T-helper 2 cell treated with Interferon-gamma antibody and Interleukin-4, amounts not matched to agents 5 μg/mL and 100 μg/mL, for 36 hours (primary cell): ENCODE measurements at regions not wholly inside any gene's neighbourhood (a gene's known extent, or its start where the extent isn't known, plus 50 kb on each side); places are given as distances from the start of the nearest gene placed in this dataset.

ENCODE experiments used
- DNase-seq: peaks from one replicate; pipeline ENCODE4 v3.0.0; 2021; ENCODE audit warnings: low spot score
- H3K27ac Mint-ChIP-seq: one replicate; pipeline ENCODE4 v1.8.0; 2021; ENCODE audit warnings: mild to moderate bottlenecking, mixed read lengths
- H3K27me3 Mint-ChIP-seq: one replicate; pipeline ENCODE4 v1.8.0; 2021; ENCODE audit warnings: low read depth, mixed read lengths
- H3K36me3 Mint-ChIP-seq: one replicate; pipeline ENCODE4 v1.8.0; 2021; ENCODE audit warnings: low read depth, mixed read lengths
- H3K4me1 Mint-ChIP-seq: one replicate; pipeline ENCODE4 v1.8.0; 2021; ENCODE audit warnings: low read depth, mixed read lengths
- H3K4me3 Mint-ChIP-seq: one replicate; pipeline ENCODE4 v1.8.0; 2022; ENCODE audit warnings: mild to moderate bottlenecking, moderate library complexity, mixed read lengths
- H3K9me3 Mint-ChIP-seq: one replicate; pipeline ENCODE4 v1.8.0; 2021; ENCODE audit warnings: mixed read lengths

GRCh38 chr6:146904596-146904995 is 299.6 kb upstream of the STXBP5 start:
- no peak overlapping the region for H3K27ac Mint-ChIP-seq
- no peak for DNase-seq
- H3K4me3 Mint-ChIP-seq: no peak overlapping the region
- no peaks in the 10 kb centered on the region for H3K27me3 Mint-ChIP-seq
- H3K4me1 Mint-ChIP-seq: no peaks in the 10 kb centered on the region
- H3K36me3 Mint-ChIP-seq: no peaks in the 10 kb centered on the region
- H3K9me3 Mint-ChIP-seq: no peaks in the 10 kb centered on the region

DNA sequence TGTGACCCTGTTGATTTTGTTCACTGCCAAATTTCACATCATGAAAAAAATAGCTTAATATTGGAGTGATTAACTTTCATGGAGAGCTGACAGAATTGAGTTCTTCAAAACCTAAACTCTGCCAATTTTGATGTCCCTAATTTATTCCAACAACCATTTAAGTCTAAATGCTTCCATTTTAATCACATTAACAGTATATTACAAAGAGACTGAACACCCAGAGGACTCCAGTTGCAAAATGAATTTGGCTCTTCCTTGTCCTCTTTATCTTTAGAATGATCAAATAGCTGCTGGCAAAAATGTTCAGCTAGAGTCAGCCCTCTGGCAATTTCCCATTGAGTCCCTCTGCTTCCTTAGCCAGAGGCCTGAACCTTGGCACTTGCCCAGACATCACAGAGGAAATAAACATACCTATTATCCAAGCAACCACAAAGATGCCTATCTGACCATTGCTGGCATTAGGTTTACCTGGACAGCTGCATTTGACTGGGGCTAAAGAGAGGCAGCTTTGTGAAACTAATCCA is 299.0 kb upstream of the STXBP5 start:
- no peak for DNase-seq
- no peaks in the 10 kb centered on the region for H3K9me3 Mint-ChIP-seq
- H3K27ac Mint-ChIP-seq: no peak overlapping the region
- H3K36me3 Mint-ChIP-seq: no peaks in the 10 kb centered on the region
- H3K27me3 Mint-ChIP-seq: no peaks in the 10 kb centered on the region
- H3K4me3 Mint-ChIP-seq: no peak overlapping the region
- H3K4me1 Mint-ChIP-seq: no peaks in the 10 kb centered on the region

DNA sequence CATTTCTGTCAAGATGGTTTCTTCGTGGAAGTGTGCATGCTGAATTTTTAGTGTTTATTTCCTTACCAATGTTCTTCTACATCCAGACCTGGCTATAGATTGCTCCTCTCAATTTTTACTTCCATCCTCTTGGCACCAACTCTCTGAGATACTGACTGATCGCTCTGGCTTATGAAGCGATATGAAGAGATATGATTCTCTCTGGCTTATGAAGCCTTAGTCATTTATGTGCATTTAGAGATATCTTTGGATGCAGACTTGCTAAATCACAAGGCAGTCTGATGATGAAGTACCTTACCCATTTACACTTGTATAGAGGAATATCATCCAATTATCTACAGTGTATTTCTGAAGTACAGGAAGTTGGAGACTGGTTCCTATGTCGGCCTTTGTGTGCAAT is 295.4 kb upstream of the STXBP5 start:
- H3K4me1 Mint-ChIP-seq: peaks cover under 1% of the 10 kb centered on the region
- no peak for DNase-seq
- H3K9me3 Mint-ChIP-seq: no peaks in the 10 kb centered on the region
- H3K4me3 Mint-ChIP-seq: no peak overlapping the region
- H3K27me3 Mint-ChIP-seq: no peaks in the 10 kb centered on the region
- no peaks in the 10 kb centered on the region for H3K36me3 Mint-ChIP-seq
- H3K27ac Mint-ChIP-seq: no peak overlapping the region

DNA sequence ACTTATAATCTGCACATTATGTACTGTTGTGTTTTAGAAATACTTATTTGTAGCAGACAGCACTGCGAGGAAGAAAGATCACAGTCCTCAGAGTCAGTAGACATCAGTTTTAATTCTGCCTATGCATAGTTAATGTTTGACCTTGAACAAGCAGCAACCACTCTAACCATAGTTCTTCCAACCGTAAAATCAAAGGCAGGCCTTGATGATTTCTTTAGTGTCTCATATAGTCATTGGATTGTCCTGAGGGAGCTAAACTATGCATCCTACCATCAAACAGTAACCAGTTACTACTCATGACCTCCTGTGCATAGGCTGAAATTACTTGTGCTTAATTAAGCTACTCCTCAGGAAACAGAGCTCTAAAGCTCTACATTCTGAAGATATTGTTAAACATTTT is 294.8 kb upstream of the STXBP5 start:
- DNase-seq: no peak
- H3K4me3 Mint-ChIP-seq: no peak overlapping the region
- no peak overlapping the region for H3K27ac Mint-ChIP-seq
- H3K9me3 Mint-ChIP-seq: no peaks in the 10 kb centered on the region
- peaks cover 4% of the 10 kb centered on the region for H3K4me1 Mint-ChIP-seq
- H3K27me3 Mint-ChIP-seq: no peaks in the 10 kb centered on the region
- H3K36me3 Mint-ChIP-seq: no peaks in the 10 kb centered on the region

DNA sequence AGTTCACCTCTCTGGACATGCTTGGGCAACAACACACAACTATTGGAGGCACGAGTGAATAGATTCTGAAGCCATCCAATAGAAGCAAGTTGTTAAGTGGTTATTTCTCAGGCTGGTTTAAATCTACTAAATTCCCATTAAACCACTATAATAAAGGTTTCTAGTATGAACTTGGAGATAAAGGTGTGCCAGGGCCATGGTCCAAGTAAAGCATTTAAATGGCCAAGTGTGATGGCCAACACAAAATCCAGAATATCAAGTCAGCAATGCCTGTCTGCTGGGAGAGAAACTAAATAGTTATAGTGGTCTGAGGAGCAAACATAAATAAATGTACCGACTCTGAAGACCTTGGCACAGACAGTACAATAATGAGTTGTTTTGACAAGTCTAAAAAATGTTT is 294.3 kb upstream of the STXBP5 start:
- H3K27me3 Mint-ChIP-seq: no peaks in the 10 kb centered on the region
- H3K27ac Mint-ChIP-seq: no peak overlapping the region
- no peaks in the 10 kb centered on the region for H3K9me3 Mint-ChIP-seq
- DNase-seq: no peak
- H3K4me1 Mint-ChIP-seq: peaks cover 4% of the 10 kb centered on the region
- no peak overlapping the region for H3K4me3 Mint-ChIP-seq
- no peaks in the 10 kb centered on the region for H3K36me3 Mint-ChIP-seq

- H3K27me3 Mint-ChIP-seq: no peaks in the 10 kb centered on the region
- no peaks in the 10 kb centered on the region for H3K36me3 Mint-ChIP-seq
- no peak overlapping the region for H3K4me3 Mint-ChIP-seq
- no peak overlapping the region for H3K27ac Mint-ChIP-seq
- H3K4me1 Mint-ChIP-seq: peaks cover 4% of the 10 kb centered on the region
- no peak for DNase-seq
- no peaks in the 10 kb centered on the region for H3K9me3 Mint-ChIP-seq
Measured at GRCh38 chr6:146910611-146911010, 293.6 kb upstream of the STXBP5 start.

DNA sequence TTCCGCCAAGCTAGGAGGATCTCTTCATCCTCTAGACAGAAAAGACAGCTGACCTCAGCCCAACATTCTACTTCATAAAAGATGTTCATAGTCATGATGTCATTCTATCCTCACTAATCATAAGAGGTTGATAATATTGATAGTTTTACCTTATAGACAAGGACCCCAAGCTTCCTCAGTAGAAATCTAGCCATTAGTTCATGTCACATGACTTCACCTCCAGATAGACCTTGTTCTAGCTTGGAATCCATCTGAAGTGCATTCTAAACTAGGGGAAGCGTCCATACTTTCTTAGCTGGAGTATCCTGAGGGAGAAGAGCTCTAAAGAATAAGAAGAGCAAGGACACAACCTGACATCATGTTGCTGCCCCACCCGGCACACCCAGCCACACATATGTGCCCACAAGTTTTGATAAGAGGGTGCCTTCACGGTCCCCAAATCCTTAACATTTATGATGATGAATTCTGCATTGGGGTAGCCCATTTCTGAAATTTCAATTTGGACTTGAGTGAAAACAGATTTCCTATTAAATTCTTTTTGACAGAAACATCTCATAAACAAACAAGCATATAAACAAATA is 292.5 kb upstream of the STXBP5 start:
- no peak for DNase-seq
- Mint-ChIP-seq H3K27ac (no peak overlapping the region), H3K4me1 (peaks cover 4% of the 10 kb centered on the region), H3K27me3 (no peaks in the 10 kb centered on the region), H3K36me3 (no peaks in the 10 kb centered on the region), H3K4me3 (no peak overlapping the region), H3K9me3 (no peaks in the 10 kb centered on the region)

DNA sequence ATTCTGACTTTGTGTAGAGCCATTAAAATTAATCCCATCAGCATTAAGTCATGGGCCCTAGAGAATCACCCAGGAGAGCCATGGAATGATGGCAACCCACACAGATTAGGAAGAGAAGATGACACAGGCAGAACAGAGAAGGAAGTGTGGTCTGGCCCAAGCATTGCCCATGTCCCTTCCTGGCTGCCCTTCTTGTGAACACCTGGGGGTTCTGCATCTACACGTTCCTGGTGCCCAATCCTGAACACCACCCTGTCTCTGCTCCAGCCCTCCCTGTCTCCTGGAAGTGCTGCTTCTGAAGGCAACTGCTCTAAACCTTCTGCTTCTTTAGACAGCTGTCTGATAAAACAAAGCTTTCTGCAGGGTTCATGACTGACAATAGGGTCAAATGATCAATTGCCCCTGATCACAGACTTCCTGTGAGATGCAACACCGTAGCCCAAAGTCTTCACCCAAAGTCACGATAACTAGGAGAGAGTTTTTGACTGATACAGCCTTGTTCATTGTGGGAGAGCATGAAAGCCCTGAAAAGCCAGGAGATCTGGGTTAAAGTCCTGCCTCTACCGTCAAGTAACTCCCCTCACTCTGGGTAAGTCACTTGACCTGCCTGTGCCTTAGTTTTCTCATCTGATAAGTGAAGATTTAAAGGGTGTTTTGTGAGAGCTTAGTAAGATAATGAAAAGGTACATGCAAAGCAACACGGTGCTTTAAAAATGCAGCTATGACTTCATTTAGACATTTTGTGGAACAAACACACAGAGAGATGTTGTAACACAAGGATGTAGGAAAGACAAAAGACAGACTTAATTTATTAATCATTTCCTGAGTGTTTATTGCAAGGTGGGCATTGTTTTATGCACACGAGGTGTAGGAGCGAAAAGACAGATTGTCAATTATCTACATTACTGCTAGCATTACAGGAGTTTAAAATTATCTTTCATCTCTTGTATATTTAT is 291.2 kb upstream of the STXBP5 start:
- no peak for DNase-seq
- H3K4me1 Mint-ChIP-seq: peaks cover 4% of the 10 kb centered on the region

DNA sequence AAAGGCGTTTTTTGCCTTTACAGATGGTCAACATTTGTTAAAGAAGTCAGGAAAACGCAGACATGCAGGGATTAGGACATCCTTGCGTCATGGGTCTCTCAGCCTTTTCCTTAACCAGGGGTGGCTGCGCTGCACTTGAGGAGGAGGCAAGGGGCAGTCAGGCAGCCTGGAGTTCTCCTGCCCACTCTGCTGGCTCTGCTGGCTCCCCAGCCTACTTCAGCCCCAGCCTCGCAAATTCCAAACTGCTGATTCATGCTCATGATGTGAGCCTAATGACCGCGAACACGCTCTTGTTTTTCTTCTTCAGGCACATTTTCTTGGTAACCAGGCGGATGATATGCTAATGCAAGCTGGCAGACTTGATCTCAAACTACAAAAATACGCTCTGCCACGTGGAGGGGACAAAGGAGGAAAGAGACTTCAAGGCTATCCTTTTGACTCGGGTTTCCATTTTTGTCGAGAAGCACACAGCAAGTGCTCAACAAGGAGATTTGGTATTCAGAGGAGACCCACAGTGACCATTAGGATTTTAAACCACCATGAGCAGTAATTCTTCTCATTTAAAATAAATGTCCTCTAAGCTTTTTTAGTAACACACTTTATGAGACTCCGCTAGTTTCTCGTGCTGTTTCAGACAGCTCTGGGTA is 290.3 kb upstream of the STXBP5 start:
- no peaks in the 10 kb centered on the region for H3K27me3 Mint-ChIP-seq
- H3K27ac Mint-ChIP-seq: no peak overlapping the region
- H3K9me3 Mint-ChIP-seq: no peaks in the 10 kb centered on the region
- peak overlapping the region; percentile 9 for H3K4me3 Mint-ChIP-seq
- H3K36me3 Mint-ChIP-seq: no peaks in the 10 kb centered on the region
- H3K4me1 Mint-ChIP-seq: peaks cover 4% of the 10 kb centered on the region
- DNase-seq: peak; percentile 16

More for the DNA sequence above, 291.2 kb upstream of the STXBP5 start:
- Mint-ChIP-seq H3K9me3 (no peaks in the 10 kb centered on the region), H3K27ac (no peak overlapping the region), H3K4me3 (no peak overlapping the region), H3K27me3 (no peaks in the 10 kb centered on the region), H3K36me3 (no peaks in the 10 kb centered on the region)

- Mint-ChIP-seq H3K9me3 (no peaks in the 10 kb centered on the region), H3K36me3 (no peaks in the 10 kb centered on the region), H3K4me3 (no peak overlapping the region), H3K4me1 (peaks cover 4% of the 10 kb centered on the region), H3K27me3 (no peaks in the 10 kb centered on the region), H3K27ac (no peak overlapping the region)
- no peak for DNase-seq
Measured at GRCh38 chr6:146914489-146915483, 289.4 kb upstream of the STXBP5 start.

DNA sequence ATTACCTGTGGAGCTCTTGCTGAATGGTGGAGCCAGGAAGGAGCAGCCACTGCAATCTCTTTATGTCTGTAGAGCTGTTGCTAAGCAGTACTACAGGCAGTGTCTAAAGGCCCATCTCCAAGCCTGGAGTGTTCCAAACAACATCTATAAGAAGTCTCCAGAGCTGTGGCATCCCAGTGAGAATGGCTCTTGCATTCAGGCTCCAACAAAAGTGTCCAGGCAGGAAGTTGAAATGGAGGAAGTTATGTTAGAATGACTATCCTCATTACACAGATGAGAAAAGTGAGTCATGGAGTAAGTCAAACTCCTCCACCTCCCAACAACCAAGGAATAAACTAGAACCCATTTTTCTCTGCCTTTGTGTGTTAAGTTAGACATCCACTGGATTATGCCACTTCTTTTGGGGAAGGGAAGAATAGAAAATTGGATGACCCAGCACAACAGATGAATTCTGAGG is 288.5 kb upstream of the STXBP5 start:
- H3K4me1 Mint-ChIP-seq: peaks cover 4% of the 10 kb centered on the region
- no peak for DNase-seq
- H3K4me3 Mint-ChIP-seq: no peak overlapping the region
- H3K27me3 Mint-ChIP-seq: no peaks in the 10 kb centered on the region
- no peak overlapping the region for H3K27ac Mint-ChIP-seq
- H3K9me3 Mint-ChIP-seq: no peaks in the 10 kb centered on the region
- no peaks in the 10 kb centered on the region for H3K36me3 Mint-ChIP-seq

DNA sequence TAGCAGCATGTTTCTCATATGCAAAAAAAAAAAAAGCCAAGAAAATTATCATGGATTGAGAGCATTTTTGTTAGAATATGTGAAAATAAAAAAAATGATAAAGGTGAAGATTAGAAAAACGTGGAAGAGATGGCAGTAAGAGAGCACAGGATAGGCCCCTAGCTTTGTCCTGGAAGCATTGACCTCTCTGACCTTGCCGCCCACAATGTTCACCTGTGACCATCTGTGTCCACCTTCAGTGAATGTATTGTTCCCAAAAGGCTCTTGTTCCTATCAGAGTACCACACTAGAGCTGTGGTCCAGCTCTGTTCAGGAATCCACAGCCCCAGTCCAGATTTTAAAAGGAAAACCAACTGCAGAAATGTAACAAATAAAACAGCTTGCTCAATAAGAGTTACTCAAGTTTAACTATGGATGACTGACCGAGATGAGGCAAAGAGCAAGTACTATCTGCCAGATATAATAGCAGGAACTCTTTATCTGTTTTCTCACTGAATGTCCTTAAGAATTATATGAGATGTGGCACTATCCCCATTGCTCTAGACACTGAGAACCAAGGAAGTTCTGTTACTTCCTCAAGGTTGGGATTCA is 287.7 kb upstream of the STXBP5 start:
- H3K4me1 Mint-ChIP-seq: peaks cover 4% of the 10 kb centered on the region
- H3K27ac Mint-ChIP-seq: no peak overlapping the region
- H3K36me3 Mint-ChIP-seq: no peaks in the 10 kb centered on the region
- H3K4me3 Mint-ChIP-seq: no peak overlapping the region
- no peaks in the 10 kb centered on the region for H3K27me3 Mint-ChIP-seq
- no peaks in the 10 kb centered on the region for H3K9me3 Mint-ChIP-seq
- DNase-seq: no peak

DNA sequence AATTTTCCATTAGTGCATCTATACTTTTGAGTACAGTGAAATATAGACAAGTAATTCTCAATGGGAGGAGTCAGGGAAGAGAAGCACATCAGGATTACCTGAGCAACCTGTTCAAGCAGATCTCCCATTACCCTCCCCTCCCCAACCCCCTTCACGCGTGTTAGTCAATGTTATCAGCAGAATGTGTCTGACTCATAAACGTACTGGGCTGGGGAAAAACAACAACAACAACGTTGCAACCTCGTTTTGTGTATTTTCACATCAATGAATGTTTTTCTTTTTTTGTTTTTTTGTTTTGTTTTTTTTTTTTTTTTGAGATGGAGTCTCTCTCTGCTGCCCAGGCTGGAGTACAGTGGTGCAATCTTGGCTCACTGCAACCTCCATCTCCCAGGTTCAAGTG is 287.0 kb upstream of the STXBP5 start:
- Mint-ChIP-seq H3K4me1 (peaks cover 4% of the 10 kb centered on the region), H3K4me3 (no peak overlapping the region)

More for the DNA sequence above, 287.0 kb upstream of the STXBP5 start:
- DNase-seq: no peak
- no peaks in the 10 kb centered on the region for H3K9me3 Mint-ChIP-seq
- no peaks in the 10 kb centered on the region for H3K36me3 Mint-ChIP-seq
- H3K27ac Mint-ChIP-seq: no peak overlapping the region
- no peaks in the 10 kb centered on the region for H3K27me3 Mint-ChIP-seq
